ENCODE measurements at regions not wholly inside any gene's neighbourhood (a gene's known extent, or its start where the extent isn't known, plus 50 kb on each side); places are given as distances from the start of the nearest gene placed in this dataset.
"Not testable (repeated sequence)": the region's sequence is repeated elsewhere in the genome, so short reads cannot be mapped to it uniquely, and the experiment has no call there.

DNA sequence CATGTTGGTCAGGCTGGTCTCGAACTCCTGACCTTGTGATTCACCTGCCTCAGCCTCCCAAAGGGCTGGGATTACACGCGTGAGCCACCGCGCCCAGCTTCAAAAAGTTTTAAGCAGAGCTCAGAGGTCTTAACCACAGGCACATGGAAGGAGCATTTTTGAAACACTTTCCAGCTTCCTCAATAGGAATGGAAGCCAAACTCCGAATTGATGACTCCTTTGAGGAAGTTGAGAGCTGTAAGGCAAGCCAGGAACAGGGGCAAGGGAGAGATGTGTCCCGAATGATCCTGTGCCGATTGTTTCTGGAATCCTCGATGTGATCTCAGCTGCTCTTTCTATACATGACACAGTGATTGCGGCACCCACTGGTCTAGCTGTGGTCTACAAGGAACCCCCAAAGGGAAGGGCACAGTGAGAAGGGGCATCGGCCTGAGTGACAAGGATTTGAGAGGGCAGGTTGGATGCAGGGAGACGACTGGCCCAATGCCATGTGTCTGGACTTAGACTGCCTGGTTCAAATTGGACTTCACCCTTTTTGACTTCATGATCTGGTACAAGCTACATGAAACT is 116.2 kb downstream of the ADRA2C start:
- TF ChIP-seq, protein P1, sequence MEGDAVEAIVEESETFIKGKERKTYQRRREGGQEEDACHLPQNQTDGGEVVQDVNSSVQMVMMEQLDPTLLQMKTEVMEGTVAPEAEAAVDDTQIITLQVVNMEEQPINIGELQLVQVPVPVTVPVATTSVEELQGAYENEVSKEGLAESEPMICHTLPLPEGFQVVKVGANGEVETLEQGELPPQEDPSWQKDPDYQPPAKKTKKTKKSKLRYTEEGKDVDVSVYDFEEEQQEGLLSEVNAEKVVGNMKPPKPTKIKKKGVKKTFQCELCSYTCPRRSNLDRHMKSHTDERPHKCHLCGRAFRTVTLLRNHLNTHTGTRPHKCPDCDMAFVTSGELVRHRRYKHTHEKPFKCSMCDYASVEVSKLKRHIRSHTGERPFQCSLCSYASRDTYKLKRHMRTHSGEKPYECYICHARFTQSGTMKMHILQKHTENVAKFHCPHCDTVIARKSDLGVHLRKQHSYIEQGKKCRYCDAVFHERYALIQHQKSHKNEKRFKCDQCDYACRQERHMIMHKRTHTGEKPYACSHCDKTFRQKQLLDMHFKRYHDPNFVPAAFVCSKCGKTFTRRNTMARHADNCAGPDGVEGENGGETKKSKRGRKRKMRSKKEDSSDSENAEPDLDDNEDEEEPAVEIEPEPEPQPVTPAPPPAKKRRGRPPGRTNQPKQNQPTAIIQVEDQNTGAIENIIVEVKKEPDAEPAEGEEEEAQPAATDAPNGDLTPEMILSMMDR (IDR thresholded peaks at IDR 0.05), result not testable (repeated sequence)
- TF ChIP-seq POLR2AphosphoS5, POLR2A (IDR thresholded peaks at IDR 0.05): not testable (repeated sequence)

All from stomach (tissue), 4 donors.